ENCODE measurements at regions not wholly inside any gene's neighbourhood (a gene's known extent, or its start where the extent isn't known, plus 50 kb on each side); places are given as distances from the start of the nearest gene placed in this dataset.

- DNase-seq (ENCODE audit: low read depth) = no peak
These were observed 214.2 kb downstream of the RBFOX3 start for GRCh38 chr17:79396696-79397095.

GRCh38 chr17:79395545-79395944 is 215.3 kb downstream of the RBFOX3 start:
- DNase-seq (ENCODE audit: low read depth) = no peak

GRCh38 chr17:79395066-79395465 is 215.8 kb downstream of the RBFOX3 start:
- DNase-seq (ENCODE audit: low read depth) = no peak

GRCh38 chr17:79393358-79394052 is 217.3 kb downstream of the RBFOX3 start:
- peak; percentile 44 for DNase-seq (ENCODE audit: low read depth)

- no peak for DNase-seq (ENCODE audit: low read depth)
These were observed 218.3 kb downstream of the RBFOX3 start for GRCh38 chr17:79392598-79392997.

GRCh38 chr17:79391376-79392233 is 219.2 kb downstream of the RBFOX3 start:
- DNase-seq (ENCODE audit: low read depth) = peak; percentile 46

- DNase-seq (ENCODE audit: low read depth) = no peak
These were observed 221.0 kb downstream of the RBFOX3 start for GRCh38 chr17:79389896-79390295.

GRCh38 chr17:79388556-79389295 is 222.1 kb downstream of the RBFOX3 start:
- peak; percentile 27 for DNase-seq (ENCODE audit: low read depth)

GRCh38 chr17:79387783-79388182 is 223.1 kb downstream of the RBFOX3 start:
- no peak for DNase-seq (ENCODE audit: low read depth)

- DNase-seq (ENCODE audit: low read depth) = no peak
These were observed 224.8 kb downstream of the RBFOX3 start for GRCh38 chr17:79385962-79386563.

- no peak for DNase-seq (ENCODE audit: low read depth)
These were observed 228.5 kb downstream of the RBFOX3 start for GRCh38 chr17:79382313-79382712.

GRCh38 chr17:79379700-79380445 is 231.0 kb downstream of the RBFOX3 start:
- DNase-seq (ENCODE audit: low read depth) = no peak

- DNase-seq (ENCODE audit: low read depth) = no peak
These were observed 233.5 kb downstream of the RBFOX3 start for GRCh38 chr17:79377230-79377786.

- no peak for DNase-seq (ENCODE audit: low read depth)
These were observed 236.0 kb downstream of the RBFOX3 start for GRCh38 chr17:79374807-79375206.

- DNase-seq (ENCODE audit: low read depth) = no peak
These were observed 236.7 kb downstream of the RBFOX3 start for GRCh38 chr17:79374087-79374689.

GRCh38 chr17:79372470-79373238 is 238.2 kb downstream of the RBFOX3 start:
- DNase-seq (ENCODE audit: low read depth) = no peak

GRCh38 chr17:79371984-79372383 is 238.9 kb downstream of the RBFOX3 start:
- DNase-seq (ENCODE audit: low read depth) = no peak

GRCh38 chr17:79370594-79370993 is 240.3 kb downstream of the RBFOX3 start:
- no peak for DNase-seq (ENCODE audit: low read depth)

GRCh38 chr17:79370126-79370525 is 240.7 kb downstream of the RBFOX3 start:
- no peak for DNase-seq (ENCODE audit: low read depth)

GRCh38 chr17:79369532-79369931 is 241.3 kb downstream of the RBFOX3 start:
- no peak for DNase-seq (ENCODE audit: low read depth)

Data from RPMI7951 (cell line).